ENCODE measurements at regions not wholly inside any gene's neighbourhood (a gene's known extent, or its start where the extent isn't known, plus 50 kb on each side); places are given as distances from the start of the nearest gene placed in this dataset.
"Not testable (repeated sequence)": the region's sequence is repeated elsewhere in the genome, so short reads cannot be mapped to it uniquely, and the experiment has no call there.

DNA sequence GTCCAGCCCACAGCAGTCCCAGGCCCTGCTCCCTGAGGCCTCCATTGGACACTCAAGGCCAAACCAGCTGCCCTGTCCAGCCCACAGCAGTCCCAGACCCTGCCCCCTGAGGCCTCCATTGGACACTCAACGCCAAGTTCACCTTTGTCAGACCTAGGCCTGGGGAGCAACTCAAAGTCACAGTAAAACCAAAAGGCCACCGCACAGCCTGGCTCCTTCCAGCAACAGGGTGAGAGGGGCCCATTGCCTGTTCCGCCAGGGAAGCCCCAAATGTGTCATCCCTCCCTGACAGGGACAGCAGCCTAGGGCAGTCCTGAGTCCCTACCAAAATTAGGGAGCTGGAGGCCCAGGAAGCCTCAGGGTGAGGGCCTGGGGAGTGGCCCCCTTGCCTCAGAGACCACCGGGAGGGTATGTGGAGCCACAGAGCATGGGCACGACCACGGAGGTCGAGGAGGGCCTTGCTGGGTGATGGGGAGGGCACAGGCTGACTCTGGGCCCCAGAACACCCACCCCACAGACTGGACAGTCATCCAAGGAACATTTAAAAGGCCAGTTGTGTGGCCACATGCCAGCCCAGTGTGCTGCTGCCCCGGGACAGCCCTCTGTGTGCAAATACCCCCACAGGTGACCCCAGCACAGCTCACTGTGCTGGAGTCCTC lies 66.5 kb upstream of the PPP2R2D start:
- no peak for DNase-seq (ENCODE audit: low read depth, low spot score)
- no peak overlapping the region for H3K27ac ChIP-seq (ENCODE audit: low read depth, low read length)
- no peak overlapping the region for H3K4me3 ChIP-seq (ENCODE audit: low read depth, low read length)
- ChIA-PET CTCF (no interaction called here), POLR2A (no interaction called here)
- TF ChIP-seq CTCF (IDR thresholded peaks at IDR 0.05; ENCODE audit: low read depth, low read length): no peak
- H3K9me3 ChIP-seq (ENCODE audit: control insufficient read depth, insufficient read depth, low read length): peaks cover 63% of the 10 kb centered on the region
- H3K27me3 ChIP-seq (ENCODE audit: control insufficient read depth, insufficient read depth, low read length): no peaks in the 10 kb centered on the region

DNA sequence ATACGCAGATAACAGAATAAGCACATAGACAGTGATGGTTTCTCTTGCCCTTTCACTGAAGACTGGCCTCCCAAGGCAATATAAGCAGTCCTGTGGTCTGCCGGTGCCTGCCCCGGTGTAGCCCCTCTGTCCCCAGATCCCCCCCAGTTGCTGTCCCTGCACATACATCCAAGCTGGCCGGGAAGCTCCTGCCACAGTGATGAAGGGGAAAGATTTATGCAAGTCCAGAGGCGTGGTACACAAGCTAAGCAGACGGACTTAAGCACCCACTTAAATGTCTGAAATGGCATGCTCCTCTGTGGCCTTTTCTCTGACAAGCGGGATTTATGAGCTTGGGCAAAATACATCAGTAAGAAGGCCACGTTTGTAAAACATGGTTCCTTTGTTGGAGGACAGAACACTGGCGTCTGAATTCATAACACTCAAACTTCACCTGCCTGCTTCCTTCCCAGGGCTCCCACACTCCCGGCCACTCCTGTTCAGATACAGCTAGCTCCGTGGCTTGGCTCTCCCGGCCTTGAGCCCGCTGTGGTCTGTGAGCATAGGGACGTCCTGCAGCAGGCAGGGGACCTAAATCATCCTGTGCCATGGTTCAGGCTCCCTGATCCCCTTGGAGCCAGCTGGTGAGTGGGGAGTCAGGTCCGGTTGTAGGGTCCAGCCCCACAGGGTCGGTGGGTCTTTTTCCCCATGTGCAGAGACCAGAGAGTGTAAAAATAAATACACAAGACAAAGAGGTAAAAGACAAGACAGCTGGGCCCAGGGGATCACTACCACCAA lies 61.7 kb upstream of the PPP2R2D start:
- Histone ChIP-seq H3K4me3 (ENCODE audit: low read depth, low read length) (no peak overlapping the region), H3K27ac (ENCODE audit: low read depth, low read length) (no peak overlapping the region), H3K27me3 (ENCODE audit: control insufficient read depth, insufficient read depth, low read length) (no peaks in the 10 kb centered on the region), H3K9me3 (ENCODE audit: control insufficient read depth, insufficient read depth, low read length) (peaks cover 61% of the 10 kb centered on the region)
- POLR2A ChIA-PET: no interaction called here
- DNase-seq (ENCODE audit: low read depth, low spot score): no peak
- no peak for TF ChIP-seq CTCF (IDR thresholded peaks at IDR 0.05; ENCODE audit: low read depth, low read length)
- CTCF ChIA-PET: no interaction called here

DNA sequence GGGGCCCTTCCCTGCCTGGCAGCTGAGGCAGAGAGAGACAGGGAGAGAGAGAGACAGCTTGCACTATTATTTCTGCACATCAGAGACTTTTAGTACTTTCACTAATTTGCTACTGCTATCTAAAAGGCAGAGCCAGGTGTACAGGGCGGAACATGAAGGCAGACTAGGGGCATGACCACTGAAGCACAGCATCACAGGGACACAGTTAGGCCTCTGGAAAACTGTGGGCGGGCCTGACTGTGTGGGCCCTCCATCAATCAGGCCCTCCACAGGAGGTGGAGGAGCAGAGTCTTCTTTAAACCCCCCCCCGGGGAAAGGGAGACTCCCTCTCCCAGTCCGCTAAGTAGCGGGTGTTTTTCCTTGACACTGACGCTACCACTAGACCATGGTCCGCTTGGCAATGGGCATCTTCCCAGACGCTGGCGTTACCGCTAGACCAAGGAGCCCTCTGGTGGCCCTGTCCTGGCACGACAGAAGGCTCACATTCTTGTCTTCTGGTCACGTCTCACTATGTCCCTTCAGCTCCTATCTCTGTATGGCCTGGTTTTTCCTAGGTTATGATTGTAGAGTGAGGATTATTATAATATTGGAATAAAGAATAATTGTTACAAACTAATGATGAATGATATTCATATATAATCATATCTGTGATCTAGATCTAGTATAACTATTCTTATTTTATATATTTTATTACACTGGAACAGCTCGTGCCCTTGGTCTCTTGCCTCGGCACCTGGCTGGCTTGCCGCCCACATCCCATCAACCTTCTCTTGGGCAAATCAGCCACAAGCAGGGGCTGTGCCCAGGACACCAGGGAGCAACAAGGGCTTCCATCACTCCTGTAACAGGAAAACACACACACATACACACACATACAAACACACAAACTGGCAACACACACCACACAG lies 60.7 kb upstream of the PPP2R2D start:
- CTCF ChIA-PET; H3K4me3 ChIP-seq (ENCODE audit: low read depth, low read length); DNase-seq (ENCODE audit: low read depth, low spot score); H3K27me3 ChIP-seq (ENCODE audit: control insufficient read depth, insufficient read depth, low read length); POLR2A ChIA-PET; H3K27ac ChIP-seq (ENCODE audit: low read depth, low read length): not testable (repeated sequence)
- H3K9me3 ChIP-seq (ENCODE audit: control insufficient read depth, insufficient read depth, low read length): peaks cover 61% of the 10 kb centered on the region

- no peak for TF ChIP-seq CTCF (IDR thresholded peaks at IDR 0.05; ENCODE audit: low read depth, low read length)
- Histone ChIP-seq H3K9me3 (ENCODE audit: control insufficient read depth, insufficient read depth, low read length) (peaks cover 63% of the 10 kb centered on the region), H3K27ac (ENCODE audit: low read depth, low read length) (no peak overlapping the region), H3K4me3 (ENCODE audit: low read depth, low read length) (no peak overlapping the region), H3K27me3 (ENCODE audit: control insufficient read depth, insufficient read depth, low read length) (no peaks in the 10 kb centered on the region)
- ChIA-PET POLR2A (no interaction called here), CTCF (no interaction called here)
- DNase-seq (ENCODE audit: low read depth, low spot score): no peak
These were observed 60.1 kb upstream of the PPP2R2D start for GRCh38 chr10:131840788-131841118.

DNA sequence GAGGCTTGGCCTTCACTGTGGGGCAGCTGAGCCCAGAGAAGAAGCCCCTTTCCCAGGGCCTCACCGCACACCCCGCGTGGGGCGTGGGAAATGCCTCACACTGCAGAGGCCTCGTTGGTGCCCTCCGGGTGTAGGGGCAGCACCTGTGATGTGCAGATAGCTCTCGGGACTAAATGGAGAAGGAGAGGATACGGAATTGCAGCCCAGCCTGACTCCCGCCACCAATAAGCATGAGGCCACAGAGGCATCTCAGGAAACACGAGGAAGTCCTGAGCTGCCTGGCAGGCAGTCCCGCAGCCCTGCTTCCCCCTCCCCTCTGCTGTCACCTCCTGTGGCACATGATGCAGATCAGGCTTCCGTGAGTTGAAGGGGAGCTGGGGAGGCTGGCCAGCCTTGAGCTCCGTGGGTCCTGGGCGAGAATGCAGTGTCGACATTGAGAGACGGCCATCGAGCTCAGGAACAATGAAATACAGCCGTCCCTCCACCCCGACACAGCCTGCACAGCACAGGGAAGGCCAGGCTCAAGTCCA lies 59.6 kb upstream of the PPP2R2D start:
- H3K27ac ChIP-seq (ENCODE audit: low read depth, low read length): no peak overlapping the region
- ChIA-PET CTCF (no interaction called here), POLR2A (no interaction called here)
- peaks cover 67% of the 10 kb centered on the region for H3K9me3 ChIP-seq (ENCODE audit: control insufficient read depth, insufficient read depth, low read length)
- TF ChIP-seq CTCF (IDR thresholded peaks at IDR 0.05; ENCODE audit: low read depth, low read length): no peak
- H3K4me3 ChIP-seq (ENCODE audit: low read depth, low read length): no peak overlapping the region
- H3K27me3 ChIP-seq (ENCODE audit: control insufficient read depth, insufficient read depth, low read length): no peaks in the 10 kb centered on the region
- no peak for DNase-seq (ENCODE audit: low read depth, low spot score)
